SK-MEL-5 (cell line): ENCODE measurements at regions not wholly inside any gene's neighbourhood (a gene's known extent, or its start where the extent isn't known, plus 50 kb on each side); places are given as distances from the start of the nearest gene placed in this dataset.

Experiments
- DNase-seq: peaks from one replicate; pipeline ENCODE4 v3.0.0-alpha.2; 2016; ENCODE audit warnings: low read depth, low spot score
- in situ Hi-C: cut with HindIII; loops from 2 replicates; pipeline ENCODE4 v1.10.0; 2016; ENCODE audit warnings: low sequenced_read_pairs, high pct_unique_total_duplicates, low pct_unique_long_range_greater_than_20kb

DNA sequence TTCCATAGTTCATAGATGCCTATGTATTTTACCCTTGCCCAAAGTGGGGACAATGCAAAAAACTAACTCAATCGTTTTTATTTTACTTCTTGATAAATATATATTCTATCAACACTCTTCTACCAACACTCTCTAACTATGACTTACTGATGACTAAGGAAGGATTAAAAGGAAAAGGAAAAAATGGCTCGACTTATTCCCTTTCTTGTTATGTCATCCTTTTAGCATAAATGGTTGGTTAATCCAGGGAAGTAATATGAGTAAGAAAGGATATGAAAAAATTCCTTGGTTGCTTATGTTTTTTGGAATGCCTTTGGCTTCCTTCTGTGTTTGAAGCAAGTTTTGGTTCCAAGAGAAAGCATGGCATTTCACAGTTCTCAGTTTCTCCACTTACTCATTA, 1087.1 kb downstream of the C4orf33 start:
- no peak for DNase-seq

DNA sequence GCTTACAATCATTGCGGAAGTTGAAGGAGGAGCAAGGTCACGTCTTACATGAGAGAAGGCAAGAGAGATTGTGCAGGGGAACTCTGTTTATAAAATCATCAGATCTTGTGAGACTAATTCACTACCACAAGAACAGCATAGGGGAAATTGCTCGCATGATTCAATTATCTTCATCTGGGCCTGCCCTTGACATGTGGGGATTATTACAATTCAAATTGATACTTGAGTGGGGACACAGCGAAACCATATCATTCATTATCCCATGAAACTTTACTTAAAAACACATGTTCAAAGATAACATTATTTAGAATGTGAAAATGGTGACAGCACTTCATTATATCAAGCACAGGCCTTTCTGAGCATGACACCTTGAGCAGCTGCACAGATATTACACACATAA, 1087.8 kb downstream of the C4orf33 start:
- DNase-seq: no peak
- in situ Hi-C loops: no loop called here

More for the DNA sequence above, 1087.1 kb downstream of the C4orf33 start:
- in situ Hi-C loops: no loop called here

DNA sequence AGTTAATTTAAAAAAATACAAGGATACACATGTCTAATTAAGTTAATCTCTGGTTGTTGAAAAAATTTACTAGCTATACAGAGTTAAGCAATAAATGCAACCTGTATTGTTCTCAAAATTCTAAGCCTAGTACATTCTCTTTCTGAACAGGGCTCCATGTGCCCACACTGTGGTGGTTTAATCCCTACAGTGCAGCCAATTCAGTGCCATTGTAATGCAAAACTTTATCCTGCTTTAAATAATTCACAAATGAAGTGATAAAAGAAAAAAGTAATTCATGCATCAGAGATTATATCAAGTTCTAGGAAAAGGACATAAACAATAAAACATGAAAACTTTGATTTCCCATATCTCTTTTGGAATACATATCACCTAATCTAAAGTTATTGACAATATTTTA, 1089.2 kb downstream of the C4orf33 start:
- no peak for DNase-seq
- in situ Hi-C loops: no loop called here

DNA sequence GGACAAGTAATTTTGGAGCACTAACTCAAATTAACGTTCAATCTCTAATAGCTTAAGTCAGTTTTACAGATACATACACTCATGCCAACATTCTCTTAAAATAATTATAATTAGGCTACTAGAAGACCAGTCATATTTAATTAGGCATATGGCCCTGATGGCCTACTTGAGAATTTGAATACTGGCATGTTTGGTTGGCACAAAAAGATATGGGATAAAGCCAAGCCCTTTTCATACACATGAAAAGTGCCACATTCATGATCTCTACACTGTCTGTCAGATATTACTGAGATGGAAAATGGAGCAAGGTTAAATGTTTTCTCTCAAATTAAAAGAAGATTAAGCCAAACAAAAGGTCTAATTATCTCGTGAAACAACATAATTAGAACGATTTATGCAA, 1091.0 kb downstream of the C4orf33 start:
- no peak for DNase-seq
- in situ Hi-C loops: no loop called here

DNA sequence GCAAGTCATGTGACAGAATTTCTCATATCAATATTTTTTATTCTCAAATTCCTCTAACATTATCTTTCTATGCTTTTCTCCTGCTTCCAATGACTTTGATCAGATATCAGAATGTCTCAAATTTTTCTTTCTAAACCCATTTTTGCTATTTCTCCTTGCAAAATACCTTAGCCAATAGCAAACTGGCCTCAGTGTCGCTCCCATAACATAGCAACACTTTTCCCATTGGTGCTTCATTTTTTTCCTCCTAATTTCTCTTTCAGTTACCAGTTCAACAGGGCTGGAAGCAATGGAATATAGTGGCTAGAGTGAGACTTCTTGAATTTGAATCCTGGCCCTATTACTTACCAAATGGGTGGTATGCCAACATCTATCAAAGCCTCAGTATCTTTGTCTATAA, 1091.6 kb downstream of the C4orf33 start:
- in situ Hi-C loops: no loop called here
- no peak for DNase-seq

DNA sequence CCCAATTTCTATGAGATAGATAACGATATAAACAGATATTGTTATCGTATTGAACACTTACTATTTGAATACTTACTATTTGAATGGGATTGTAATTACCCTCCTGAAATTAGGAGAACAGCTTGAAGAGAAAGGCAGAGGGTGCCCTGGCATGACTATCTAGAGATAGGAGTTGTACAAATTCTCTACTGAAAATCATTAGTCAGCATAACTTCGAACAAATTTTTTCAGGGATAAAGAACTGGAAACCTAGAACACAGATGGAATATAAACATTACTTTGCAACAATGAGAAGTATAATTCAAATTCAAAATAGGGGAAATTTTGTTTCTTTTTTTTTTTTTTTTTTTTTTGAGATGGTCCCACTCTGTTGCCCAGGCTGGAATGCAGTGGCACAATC, 1096.8 kb downstream of the C4orf33 start:
- DNase-seq: no peak
- in situ Hi-C loops: no loop called here

DNA sequence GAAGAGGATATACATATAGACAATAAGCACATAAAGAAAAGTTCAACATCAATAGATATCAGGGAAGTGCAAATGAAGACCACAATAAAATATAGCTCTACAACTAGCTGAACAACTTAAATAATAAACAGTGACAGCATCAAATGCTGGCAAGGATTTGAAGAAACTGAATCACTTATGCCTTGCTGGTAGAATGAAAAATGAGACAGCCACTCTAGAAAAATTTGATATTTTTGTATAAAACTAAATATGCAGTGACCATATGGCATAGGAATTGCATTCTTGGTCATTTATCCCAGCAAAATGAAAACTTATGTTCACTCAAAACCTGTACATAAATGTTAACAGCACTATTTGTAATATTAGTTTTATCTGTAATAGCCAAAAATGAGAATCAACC, 1102.0 kb downstream of the C4orf33 start:
- in situ Hi-C loops: no loop called here
- DNase-seq: no peak

DNA sequence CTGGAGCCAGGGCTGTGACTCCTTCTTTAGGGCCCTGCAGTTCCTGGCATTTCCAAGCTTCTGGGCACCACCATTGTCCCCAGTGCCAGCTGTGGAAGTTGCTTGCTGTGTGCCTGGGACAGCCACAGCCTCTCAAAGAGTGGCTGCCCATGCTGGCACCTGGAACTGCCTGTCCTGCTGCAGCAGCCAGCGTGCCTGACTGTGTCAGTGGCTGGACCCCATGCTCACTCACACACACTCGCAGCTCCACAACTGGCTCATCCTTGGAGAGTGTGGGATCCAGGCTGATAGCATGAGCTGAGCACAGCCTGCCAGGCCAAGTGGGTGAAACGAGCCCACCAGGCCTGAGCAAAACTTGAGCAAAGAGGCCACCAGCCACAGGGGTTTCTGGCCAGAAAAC, 1107.6 kb downstream of the C4orf33 start:
- no peak for DNase-seq
- in situ Hi-C loops: no loop called here

DNA sequence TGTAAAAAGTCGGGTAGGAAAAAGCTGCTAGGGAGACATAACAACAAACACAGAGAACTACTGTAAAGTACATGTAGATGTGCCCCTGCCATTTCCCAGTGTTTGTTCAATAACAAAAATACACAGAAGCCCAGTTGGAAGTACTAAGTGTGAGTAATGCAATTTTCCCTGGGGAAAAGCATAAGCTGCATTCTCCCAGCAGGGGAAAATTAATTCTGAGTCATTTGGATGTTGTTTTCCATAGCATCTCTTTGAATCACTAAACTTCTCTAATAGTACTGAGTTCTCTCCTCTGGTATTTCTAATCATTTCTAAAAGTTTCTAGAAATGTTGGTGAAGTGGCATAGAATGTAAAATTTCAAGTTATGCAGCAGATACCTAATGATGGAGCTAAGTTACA, 1114.9 kb downstream of the C4orf33 start:
- DNase-seq: no peak
- in situ Hi-C loops: no loop called here

DNA sequence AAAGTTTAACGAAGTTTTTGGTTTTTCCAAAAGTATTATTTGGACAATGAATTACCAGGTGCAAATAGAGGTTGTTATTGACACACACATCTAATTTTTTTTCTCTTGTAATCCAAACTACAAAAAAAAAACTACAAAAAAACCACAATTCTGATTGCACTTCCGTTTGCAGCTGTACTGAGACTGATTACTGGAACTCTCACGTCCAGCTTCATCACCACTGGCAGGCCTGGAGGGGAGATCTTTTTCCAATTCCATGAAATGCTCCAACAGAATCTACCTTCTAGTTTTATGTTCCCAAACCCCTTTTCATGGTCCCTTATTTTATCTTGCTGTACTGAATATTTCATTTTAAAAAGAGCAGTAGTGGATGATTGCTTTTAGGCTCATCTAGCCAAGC, 1118.3 kb downstream of the C4orf33 start:
- DNase-seq: no peak
- in situ Hi-C loops: no loop called here

DNA sequence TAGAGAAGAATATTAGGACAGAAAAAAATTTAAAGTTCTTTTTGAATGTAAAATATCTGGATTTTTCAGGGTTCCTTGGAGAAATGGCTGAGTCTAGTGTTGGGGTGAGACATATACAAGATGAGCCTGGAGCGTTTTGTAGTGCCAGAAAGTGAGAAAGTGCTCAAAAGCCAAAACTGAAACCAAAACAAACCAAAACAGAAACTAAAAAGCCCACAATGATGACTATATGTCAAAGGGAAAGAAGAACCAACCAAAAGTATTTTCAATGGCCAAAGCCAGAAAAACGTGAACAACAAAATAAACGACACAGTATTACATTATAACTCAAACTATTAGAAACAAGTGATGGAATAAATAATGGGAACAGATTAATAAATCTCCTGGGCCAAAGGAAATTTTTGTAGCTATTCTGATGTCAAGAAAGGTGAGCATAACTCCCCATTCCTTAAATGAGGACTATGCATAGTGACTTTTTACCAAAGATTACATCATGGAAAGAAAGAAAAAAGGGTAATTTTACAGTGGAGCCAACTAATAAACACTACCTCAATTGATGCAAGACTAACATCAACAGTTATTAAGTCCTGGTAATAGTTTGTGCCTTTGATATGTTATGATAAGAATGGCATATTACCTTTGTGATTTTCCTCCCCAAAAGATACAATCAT, 1137.6 kb downstream of the C4orf33 start:
- no peak for DNase-seq
- in situ Hi-C loops: no loop called here

DNA sequence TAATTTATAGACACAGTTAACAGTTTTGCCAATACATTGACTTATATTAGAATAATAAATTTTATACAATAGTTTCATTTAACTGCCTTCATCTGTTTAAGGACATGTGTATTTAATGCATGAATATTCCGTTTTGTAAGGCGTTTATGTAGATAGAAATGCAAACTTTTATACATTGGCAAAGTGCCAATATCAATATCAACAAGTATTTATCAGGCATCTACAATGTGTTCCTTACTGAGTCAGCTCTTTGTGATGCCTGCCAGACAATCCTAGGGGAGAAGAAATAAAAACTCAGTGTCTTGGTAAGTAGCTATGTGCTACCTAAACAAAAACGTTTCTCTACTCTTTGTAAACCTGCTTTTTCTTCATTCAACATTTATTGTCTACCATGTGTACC, 1142.2 kb downstream of the C4orf33 start:
- DNase-seq: no peak
- in situ Hi-C loops: no loop called here

DNA sequence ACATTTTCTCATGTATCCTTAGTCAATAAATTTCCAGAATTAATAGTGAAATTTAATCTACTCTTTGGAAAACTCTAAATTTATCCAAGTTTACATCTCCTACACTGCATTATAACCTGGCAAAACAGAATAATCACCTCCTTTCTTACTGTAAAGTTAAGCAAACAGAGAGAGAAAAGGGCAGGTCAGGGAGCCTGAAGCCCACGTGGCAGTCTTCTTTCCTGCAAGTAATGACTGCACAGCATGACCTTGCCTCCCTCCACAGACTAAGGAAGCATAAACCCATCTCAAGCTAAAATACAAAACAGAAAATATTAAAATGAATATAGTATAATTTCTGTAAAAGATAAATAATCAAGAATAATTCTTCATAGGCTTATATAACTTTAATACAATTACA, 1153.0 kb downstream of the C4orf33 start:
- DNase-seq: no peak
- in situ Hi-C loops: no loop called here

DNA sequence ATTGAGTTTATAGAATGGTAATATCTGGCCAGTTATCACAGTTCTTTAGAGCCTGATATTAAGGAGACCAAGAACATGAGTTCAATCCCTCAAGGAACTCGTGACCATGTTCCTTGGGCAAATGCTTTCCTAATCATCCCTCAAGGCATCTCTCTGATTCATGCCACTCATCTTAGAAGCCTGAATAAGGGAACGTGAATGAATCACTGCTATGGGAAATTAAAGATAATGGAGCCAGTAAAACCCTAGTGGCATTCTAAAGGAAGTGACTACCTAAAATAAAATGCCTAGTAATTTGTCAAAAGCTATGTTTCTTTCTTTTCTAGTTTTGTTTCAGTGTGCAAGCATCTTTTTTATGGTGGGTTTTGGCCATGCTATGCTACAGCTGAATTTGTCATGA, 1161.3 kb downstream of the C4orf33 start:
- in situ Hi-C loops: no loop called here
- peak; percentile 43 for DNase-seq

DNA sequence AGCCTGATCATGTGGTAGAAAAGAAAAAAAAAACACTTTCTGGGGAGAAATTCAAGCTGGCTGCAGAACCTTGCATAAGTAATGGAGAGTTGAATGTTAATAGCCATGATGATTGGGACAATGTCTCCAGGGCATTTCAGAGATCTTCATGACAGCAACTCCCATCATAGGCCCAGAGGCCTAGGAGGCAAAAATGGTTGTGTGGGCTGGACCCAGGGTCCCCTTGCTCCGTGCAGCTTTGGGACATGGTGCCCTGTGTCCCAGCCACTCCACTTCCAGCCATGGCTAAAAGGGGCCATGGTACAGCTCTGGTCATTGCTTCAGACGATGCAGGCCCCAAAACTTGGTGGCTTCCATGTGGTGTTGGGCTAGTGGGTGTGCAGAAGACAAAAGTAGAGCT, 1170.9 kb downstream of the C4orf33 start:
- in situ Hi-C loops: no loop called here
- DNase-seq: no peak

DNA sequence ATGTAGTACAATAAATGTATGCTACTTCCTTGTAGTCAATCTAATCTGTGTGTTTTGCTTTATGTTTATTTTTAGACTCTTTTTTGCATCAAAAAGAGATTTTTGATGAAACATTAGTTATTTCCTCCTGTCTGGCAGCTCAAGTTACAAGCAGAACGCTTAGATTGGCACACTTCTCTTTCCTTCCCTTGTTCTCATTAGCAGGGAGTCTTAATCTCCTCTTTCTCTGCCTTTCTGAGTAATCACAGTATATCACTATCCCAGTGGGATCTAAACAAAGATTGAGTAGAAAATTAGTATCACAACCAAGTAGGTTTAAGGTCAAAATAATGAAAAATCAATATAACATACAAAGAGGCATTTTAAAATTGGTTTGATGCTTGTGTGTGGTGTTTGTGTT, 1192.6 kb downstream of the C4orf33 start:
- no peak for DNase-seq
- in situ Hi-C loops: no loop called here

DNA sequence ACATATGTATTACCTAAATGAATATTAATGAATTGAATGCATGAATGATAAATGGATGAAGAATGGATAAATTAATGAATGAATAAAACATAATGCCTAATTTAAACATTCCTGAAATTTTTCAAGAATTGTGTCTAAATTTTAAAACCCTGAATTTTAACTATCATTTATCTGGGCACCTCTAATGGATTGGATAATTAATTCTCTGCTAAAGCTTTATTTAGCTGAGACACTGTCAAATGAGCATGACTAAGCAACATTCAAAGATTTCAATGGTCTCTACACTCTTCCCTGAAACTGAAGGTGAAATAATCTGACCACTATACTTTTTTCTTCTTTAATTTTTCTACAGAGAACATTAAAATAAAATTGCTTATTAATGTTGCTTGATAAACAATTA, 1197.7 kb downstream of the C4orf33 start:
- in situ Hi-C loops: no loop called here
- no peak for DNase-seq

DNA sequence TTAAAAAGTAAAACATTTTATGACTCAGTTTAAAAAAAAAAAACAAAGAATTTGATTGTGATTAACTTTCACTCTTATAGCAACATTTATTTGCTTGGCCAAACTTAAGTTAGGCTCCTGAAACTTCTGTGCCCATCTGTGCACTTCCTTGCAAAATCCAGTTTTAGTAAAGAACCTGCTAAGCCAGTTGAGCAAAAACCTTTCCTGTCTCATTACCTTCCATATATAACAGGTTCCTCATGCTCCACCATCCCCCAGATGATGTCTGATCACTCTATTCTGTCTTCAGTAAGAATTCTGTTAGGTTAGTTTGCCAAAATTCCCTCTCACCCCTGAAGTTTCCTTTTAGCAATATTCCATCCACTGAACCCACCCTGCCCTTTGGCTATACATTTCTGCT, 1200.5 kb downstream of the C4orf33 start:
- no peak for DNase-seq
- in situ Hi-C loops: no loop called here

DNA sequence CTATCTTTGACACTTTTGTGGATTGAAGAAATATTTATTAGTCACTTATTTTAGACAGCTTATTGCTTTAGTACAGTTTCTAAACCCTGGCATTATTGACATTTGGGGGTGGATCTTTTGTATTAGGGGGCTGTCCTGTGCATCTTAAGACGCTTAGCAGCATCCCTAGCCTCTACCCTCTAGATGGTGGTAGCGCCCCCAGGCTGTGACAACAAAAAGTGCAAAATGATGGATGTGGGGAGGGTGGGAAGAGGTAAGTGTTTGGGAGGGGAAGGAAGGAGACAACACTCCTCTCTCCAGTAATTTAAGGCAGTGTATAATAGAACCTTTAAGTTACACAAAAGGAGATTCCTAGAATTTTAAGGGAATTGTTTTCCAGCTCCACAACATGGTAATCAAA, 1210.6 kb downstream of the C4orf33 start:
- DNase-seq: peak; percentile 15
- in situ Hi-C loops: no loop called here

DNA sequence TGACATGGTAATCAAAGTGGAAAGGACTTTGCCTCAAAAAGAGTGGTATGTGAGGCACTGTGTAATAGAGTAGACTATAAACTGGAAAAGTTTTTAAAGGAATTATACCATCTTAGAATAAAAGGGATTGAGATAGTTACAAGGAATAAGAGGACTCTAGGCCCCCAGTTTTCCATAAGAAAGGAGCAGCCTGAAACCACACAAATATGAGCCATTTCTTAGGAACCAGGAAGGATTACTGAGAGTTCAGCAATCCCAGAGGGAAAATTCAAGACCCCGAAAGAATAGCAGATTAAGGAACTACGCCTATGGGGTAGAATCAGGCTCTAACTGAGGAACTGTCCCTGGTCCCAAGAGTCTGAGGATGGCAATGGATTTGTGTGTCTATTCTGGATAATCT, 1213.3 kb downstream of the C4orf33 start:
- in situ Hi-C loops: no loop called here
- no peak for DNase-seq
